Cardiac fibroblast (primary cell): ENCODE measurements at regions not wholly inside any gene's neighbourhood (a gene's known extent, or its start where the extent isn't known, plus 50 kb on each side); places are given as distances from the start of the nearest gene placed in this dataset.
A peak's percentile ranks its signal among the peaks of the same experiment; 100 is the strongest.

Experiments
- DNase-seq, 2 donors: peaks; one replicate each; pipeline versions ENCODE4 v3.0.0 to v3.0.0-alpha.2; 2010; ENCODE audit warnings: low read depth in 2 of 2
- H3K4me3 ChIP-seq, 2 donors: replicated peaks in 1 of 2; 1 replicate in 1 of 2; 2 replicates in 1 of 2; pipeline ENCODE4 v1.5.1; 2011; ENCODE audit warnings: low read depth in 2 of 2, low read length in 2 of 2, mild to moderate bottlenecking in 2 of 2, moderate library complexity in 1 of 2
- TF ChIP-seq, protein P1 (sequence below): IDR thresholded peaks from one replicate; pipeline ENCODE4 v1.5.1; 2011; ENCODE audit warnings: low read depth, mild to moderate bottlenecking, low read length, inconsistent platforms

DNA sequence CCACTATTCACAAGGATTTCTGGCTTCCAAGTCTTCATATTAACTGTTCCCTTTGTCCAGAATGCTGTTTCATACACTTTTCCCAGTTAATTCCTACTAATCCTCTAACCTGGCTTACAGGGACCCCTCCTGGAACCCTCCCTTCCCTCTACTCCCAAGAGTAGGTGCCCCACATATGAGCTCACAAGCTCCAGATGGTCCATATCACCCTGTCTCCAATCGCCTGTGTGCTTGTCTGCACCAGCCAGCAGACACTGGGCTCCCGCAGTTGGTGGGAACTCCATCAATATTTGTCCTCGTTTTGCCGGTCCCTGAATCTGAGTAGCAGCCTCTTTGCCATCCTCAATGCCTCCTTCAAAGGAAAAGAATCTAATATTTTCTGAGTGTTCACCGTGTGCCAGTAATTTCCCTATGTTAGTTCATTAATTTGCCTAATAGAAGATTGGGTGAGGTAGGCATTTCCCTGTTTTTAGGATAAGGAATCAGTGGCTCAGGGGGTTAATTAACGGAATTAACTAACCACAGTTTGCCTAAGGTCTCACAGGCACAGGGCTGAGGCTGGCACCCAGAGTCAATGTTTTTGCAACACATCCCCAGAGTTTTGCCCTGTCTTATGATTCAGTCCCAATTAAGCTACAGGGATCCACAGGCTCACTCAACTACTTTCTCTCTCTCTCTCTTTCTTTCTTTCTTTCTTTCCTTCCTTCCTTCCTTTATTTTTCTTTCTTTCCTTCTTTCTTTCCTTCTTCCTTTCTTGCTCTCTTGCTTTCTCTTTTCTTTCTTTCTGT is 141.6 kb upstream of the CYP1B1 start:
- H3K4me3 ChIP-seq: no peak overlapping the region
- no peak for DNase-seq
- TF ChIP-seq, protein P1, sequence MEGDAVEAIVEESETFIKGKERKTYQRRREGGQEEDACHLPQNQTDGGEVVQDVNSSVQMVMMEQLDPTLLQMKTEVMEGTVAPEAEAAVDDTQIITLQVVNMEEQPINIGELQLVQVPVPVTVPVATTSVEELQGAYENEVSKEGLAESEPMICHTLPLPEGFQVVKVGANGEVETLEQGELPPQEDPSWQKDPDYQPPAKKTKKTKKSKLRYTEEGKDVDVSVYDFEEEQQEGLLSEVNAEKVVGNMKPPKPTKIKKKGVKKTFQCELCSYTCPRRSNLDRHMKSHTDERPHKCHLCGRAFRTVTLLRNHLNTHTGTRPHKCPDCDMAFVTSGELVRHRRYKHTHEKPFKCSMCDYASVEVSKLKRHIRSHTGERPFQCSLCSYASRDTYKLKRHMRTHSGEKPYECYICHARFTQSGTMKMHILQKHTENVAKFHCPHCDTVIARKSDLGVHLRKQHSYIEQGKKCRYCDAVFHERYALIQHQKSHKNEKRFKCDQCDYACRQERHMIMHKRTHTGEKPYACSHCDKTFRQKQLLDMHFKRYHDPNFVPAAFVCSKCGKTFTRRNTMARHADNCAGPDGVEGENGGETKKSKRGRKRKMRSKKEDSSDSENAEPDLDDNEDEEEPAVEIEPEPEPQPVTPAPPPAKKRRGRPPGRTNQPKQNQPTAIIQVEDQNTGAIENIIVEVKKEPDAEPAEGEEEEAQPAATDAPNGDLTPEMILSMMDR: no peak

- H3K4me3 ChIP-seq: no peak overlapping the region
- no peak for DNase-seq
- TF ChIP-seq, protein P1: no peak
Observed at GRCh38 chr2:38216886-38217285, 140.9 kb upstream of the CYP1B1 start.

GRCh38 chr2:38215993-38216392 is 140.0 kb upstream of the CYP1B1 start:
- peak; percentile 70 to 87 for DNase-seq
- TF ChIP-seq, protein P1: no peak
- H3K4me3 ChIP-seq: no peak overlapping the region

DNA sequence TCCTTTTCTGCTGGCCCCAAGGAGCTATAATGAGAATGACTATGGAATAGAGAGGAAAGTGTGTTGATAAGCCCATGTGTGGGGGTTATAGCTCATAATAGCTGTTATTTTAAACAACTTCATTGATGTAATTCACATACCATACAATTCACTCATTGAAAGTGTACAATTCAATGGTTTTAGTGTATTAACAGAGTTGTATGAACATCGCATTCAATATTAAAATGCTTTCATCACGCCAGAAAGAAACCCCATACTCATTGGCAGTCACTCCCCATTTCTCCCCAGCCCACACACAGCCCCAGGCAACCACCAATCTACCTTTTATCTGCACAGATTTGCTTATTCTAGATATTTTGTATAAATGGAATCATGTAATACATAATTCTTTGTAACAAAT is 139.6 kb upstream of the CYP1B1 start:
- TF ChIP-seq, protein P1: no peak
- no peak for DNase-seq
- H3K4me3 ChIP-seq: no peak overlapping the region

- DNase-seq: no peak
- TF ChIP-seq, protein P1: no peak
Observed at GRCh38 chr2:38214209-38214717, 138.3 kb upstream of the CYP1B1 start.

DNA sequence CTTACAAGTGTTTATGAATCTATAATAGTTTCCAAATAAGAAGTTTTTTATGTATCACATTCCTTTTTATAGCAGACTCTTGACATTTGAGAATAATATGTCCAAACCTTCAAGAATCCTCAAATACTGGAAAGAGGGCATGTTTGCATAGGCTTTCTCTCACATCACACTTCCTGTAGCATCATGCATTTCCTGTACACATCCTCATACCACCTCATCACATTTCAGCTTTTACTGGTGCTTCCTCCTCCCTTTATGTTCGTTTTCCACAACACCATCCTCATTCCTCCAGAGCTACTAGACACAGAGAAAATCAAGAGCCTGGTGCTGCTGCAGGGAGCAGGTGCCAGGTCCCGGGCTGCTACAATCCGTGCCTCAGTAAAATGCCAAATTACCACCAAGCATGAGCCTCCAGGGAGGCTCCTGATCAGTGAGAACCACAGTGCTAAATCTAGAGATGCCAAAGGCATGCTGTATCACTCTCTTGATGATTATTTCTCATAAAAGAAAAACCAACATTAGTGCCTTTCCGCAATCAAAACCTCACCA is 137.7 kb upstream of the CYP1B1 start:
- TF ChIP-seq, protein P1: no peak
- DNase-seq: peak; percentile 19 to 33
- H3K4me3 ChIP-seq: no peak overlapping the region

More at GRCh38 chr2:38214209-38214717, 138.3 kb upstream of the CYP1B1 start:
- no peak overlapping the region for H3K4me3 ChIP-seq
